OCI-LY3 (cell line): ENCODE measurements at regions not wholly inside any gene's neighbourhood (a gene's known extent, or its start where the extent isn't known, plus 50 kb on each side); places are given as distances from the start of the nearest gene placed in this dataset.

Experiments
- H2AFZ ChIP-seq: fragments of 200-600, 300-600 bp; shearing (Covaris generic); 2 replicates; pipeline ENCODE4 v1.6.0; 2014; ENCODE audit warnings: antibody characterized with exemption, low read depth, low read length
- H3K27ac ChIP-seq: fragments of 200-600, 300-600 bp; sonication (generic); 2 replicates; pipeline ENCODE4 v1.5.1; 2014; ENCODE audit warnings: mild to moderate bottlenecking, low read length, moderate library complexity, mixed read lengths
- H3K27me3 ChIP-seq: fragments of 200-600, 300-600 bp; sonication (generic); 2 replicates; pipeline ENCODE4 v1.6.1; 2014; ENCODE audit warnings: low read depth, low read length, mixed read lengths
- H3K36me3 ChIP-seq: fragments of 200-600, 300-600 bp; sonication (generic); replicated peaks from 2 replicates; pipeline ENCODE3; 2014; ENCODE audit warnings: low read depth, low read length, mixed read lengths
- H3K4me1 ChIP-seq: fragments of 300-600, 200-600 bp; sonication (generic); 2 replicates; pipeline ENCODE4 v1.6.1; 2014; ENCODE audit warnings: low read length, mixed read lengths
- H3K4me2 ChIP-seq: fragments of 200-600, 300-600 bp; sonication (generic); 2 replicates; pipeline ENCODE4 v1.6.1; 2014; ENCODE audit warnings: low read length, mixed read lengths
- H3K4me3 ChIP-seq: fragments of 300-600, 200-600 bp; sonication (generic); 2 replicates; pipeline ENCODE4 v1.5.1; 2014; ENCODE audit warnings: antibody characterized with exemption, mild to moderate bottlenecking, low read length, moderate library complexity
- H3K79me2 ChIP-seq: fragments of 300-600, 200-600 bp; shearing (Covaris generic); 2 replicates; pipeline ENCODE4 v1.6.1; 2014; ENCODE audit warnings: mild to moderate bottlenecking, low read length, mixed read lengths
- H3K9ac ChIP-seq: fragments of 300-600, 200-600 bp; shearing (Covaris generic); 2 replicates; pipeline ENCODE4 v1.6.0; 2014; ENCODE audit warnings: mild to moderate bottlenecking, low read length, moderate library complexity
- H3K9me3 ChIP-seq: fragments of 200-600, 300-600 bp; shearing (Covaris generic); 2 replicates; pipeline ENCODE4 v1.6.1; 2014; ENCODE audit warnings: low read length, mixed read lengths; ENCODE audit not compliant: insufficient read depth
- H4K20me1 ChIP-seq: fragments of 200-600, 300-600 bp; sonication (generic); 2 replicates; pipeline ENCODE4 v1.6.1; 2016; ENCODE audit warnings: low read length, mixed read lengths; ENCODE audit not compliant: insufficient read depth
- EZH2phosphoT487 ChIP-seq: fragments of 200-600 bp; shearing (Covaris generic); IDR thresholded peaks from 2 replicates; pipeline ENCODE4 v1.6.1; 2018; ENCODE audit warnings: antibody characterized with exemption, mixed run types, low read depth
- TF ChIP-seq, protein P1 (sequence below): fragments of 200-600, 300-600 bp; sonication (generic); IDR thresholded peaks from 2 replicates; pipeline ENCODE4 v1.5.1; 2014; ENCODE audit warnings: antibody characterized with exemption, low read length, low read depth

GRCh38 chr9:14389657-14390056, 75.7 kb upstream of the NFIB start:
- Histone ChIP-seq H4K20me1 (no peaks in the 10 kb centered on the region), H3K9me3 (no peaks in the 10 kb centered on the region), H3K36me3 (no peaks in the 10 kb centered on the region), H2AFZ (no peak overlapping the region), H3K4me1 (no peaks in the 10 kb centered on the region), H3K4me3 (no peak overlapping the region), H3K9ac (no peak overlapping the region), H3K27me3 (no peaks in the 10 kb centered on the region), H3K79me2 (no peaks in the 10 kb centered on the region), H3K27ac (no peak overlapping the region), H3K4me2 (no peak overlapping the region)
- TF ChIP-seq, protein P1, sequence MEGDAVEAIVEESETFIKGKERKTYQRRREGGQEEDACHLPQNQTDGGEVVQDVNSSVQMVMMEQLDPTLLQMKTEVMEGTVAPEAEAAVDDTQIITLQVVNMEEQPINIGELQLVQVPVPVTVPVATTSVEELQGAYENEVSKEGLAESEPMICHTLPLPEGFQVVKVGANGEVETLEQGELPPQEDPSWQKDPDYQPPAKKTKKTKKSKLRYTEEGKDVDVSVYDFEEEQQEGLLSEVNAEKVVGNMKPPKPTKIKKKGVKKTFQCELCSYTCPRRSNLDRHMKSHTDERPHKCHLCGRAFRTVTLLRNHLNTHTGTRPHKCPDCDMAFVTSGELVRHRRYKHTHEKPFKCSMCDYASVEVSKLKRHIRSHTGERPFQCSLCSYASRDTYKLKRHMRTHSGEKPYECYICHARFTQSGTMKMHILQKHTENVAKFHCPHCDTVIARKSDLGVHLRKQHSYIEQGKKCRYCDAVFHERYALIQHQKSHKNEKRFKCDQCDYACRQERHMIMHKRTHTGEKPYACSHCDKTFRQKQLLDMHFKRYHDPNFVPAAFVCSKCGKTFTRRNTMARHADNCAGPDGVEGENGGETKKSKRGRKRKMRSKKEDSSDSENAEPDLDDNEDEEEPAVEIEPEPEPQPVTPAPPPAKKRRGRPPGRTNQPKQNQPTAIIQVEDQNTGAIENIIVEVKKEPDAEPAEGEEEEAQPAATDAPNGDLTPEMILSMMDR: no peak
- TF ChIP-seq EZH2phosphoT487: no peak

GRCh38 chr9:14389146-14389545, 75.2 kb upstream of the NFIB start:
- Histone ChIP-seq H3K9ac (no peak overlapping the region), H3K4me2 (no peak overlapping the region), H2AFZ (no peak overlapping the region), H3K27me3 (no peaks in the 10 kb centered on the region), H3K79me2 (no peaks in the 10 kb centered on the region), H3K4me1 (no peaks in the 10 kb centered on the region), H3K9me3 (no peaks in the 10 kb centered on the region), H3K27ac (no peak overlapping the region), H3K36me3 (no peaks in the 10 kb centered on the region), H4K20me1 (no peaks in the 10 kb centered on the region), H3K4me3 (no peak overlapping the region)
- TF ChIP-seq, protein P1: no peak
- no peak for TF ChIP-seq EZH2phosphoT487

DNA sequence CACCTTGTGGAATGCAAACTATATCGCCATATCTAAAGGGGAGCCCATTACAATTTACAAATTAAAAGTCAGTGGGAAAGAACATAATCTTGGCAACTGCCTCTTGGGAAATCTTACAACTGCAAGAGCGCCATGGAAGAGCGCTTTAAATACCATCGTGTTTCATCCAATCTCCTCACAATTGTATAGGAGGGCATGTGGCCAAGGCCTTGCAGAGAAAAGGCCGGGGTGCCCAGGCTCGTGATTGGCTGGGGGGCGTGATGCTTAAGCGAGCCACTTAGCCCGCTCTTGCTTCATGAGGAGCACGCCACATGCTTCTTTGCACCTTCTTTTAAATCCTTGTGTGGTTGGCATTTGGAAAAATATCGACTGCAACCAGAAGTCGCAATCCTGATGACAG, 69.8 kb upstream of the NFIB start:
- H3K9ac ChIP-seq: no peak overlapping the region
- no peak overlapping the region for H2AFZ ChIP-seq
- H3K36me3 ChIP-seq: no peaks in the 10 kb centered on the region
- H3K27ac ChIP-seq: no peak overlapping the region
- H3K4me1 ChIP-seq: peaks cover 4% of the 10 kb centered on the region; the same call in 1 of the 2 replicates
- no peaks in the 10 kb centered on the region for H3K79me2 ChIP-seq
- H3K9me3 ChIP-seq: no peaks in the 10 kb centered on the region
- no peaks in the 10 kb centered on the region for H3K27me3 ChIP-seq
- H3K4me2 ChIP-seq: no peak overlapping the region
- TF ChIP-seq, protein P1: no peak
- no peak for TF ChIP-seq EZH2phosphoT487
- H4K20me1 ChIP-seq: no peaks in the 10 kb centered on the region
- H3K4me3 ChIP-seq: no peak overlapping the region

DNA sequence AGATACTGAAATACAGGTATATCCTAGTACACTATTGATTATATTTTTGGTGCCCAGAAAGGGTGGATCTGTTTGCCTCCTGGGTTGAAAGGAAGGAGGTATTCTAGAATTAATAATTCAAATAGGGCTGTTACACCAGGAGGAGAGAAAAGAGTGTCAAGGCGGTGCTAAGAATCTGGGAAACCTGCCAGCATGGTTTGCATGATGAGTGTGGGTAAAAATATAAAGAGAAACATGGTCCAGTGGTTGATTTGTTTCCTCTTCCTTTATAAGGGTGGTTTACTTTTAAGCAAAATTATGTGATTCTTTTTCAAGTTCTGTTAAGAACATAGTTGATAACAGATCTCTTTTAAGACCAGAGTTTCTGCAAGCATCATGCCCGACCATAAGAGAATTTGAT, 69.4 kb upstream of the NFIB start:
- H3K4me3 ChIP-seq: no peak overlapping the region
- no peaks in the 10 kb centered on the region for H3K9me3 ChIP-seq
- H3K9ac ChIP-seq: no peak overlapping the region
- H3K27me3 ChIP-seq: no peaks in the 10 kb centered on the region
- TF ChIP-seq, protein P1: no peak
- TF ChIP-seq EZH2phosphoT487: no peak
- no peak overlapping the region for H3K27ac ChIP-seq
- H3K4me2 ChIP-seq: no peak overlapping the region
- H2AFZ ChIP-seq: no peak overlapping the region
- H4K20me1 ChIP-seq: no peaks in the 10 kb centered on the region
- H3K79me2 ChIP-seq: no peaks in the 10 kb centered on the region
- peaks cover 4% of the 10 kb centered on the region; the same call in 1 of the 2 replicates for H3K4me1 ChIP-seq
- H3K36me3 ChIP-seq: no peaks in the 10 kb centered on the region
